Central memory CD4-positive, alpha-beta T cell (primary cell): ENCODE measurements at regions not wholly inside any gene's neighbourhood (a gene's known extent, or its start where the extent isn't known, plus 50 kb on each side); places are given as distances from the start of the nearest gene placed in this dataset.

ENCODE experiments used
- DNase-seq: peaks from one replicate; pipeline ENCODE4 v3.0.0; 2022

- no peak for DNase-seq
These were observed 213.2 kb upstream of the IL12A start for GRCh38 chr3:159775372-159775961.

- DNase-seq, result no peak
These were observed 211.9 kb upstream of the IL12A start for GRCh38 chr3:159776779-159777178.

GRCh38 chr3:159779883-159780282 lies 208.8 kb upstream of the IL12A start:
- no peak for DNase-seq

GRCh38 chr3:159781867-159782266 lies 206.8 kb upstream of the IL12A start:
- DNase-seq, result no peak

GRCh38 chr3:159782724-159783421 lies 205.8 kb upstream of the IL12A start:
- no peak for DNase-seq

GRCh38 chr3:159783780-159784742 lies 204.6 kb upstream of the IL12A start:
- DNase-seq, result no peak

- DNase-seq, result no peak
These were observed 203.3 kb upstream of the IL12A start for GRCh38 chr3:159785273-159785708.

GRCh38 chr3:159786489-159787177 lies 202.0 kb upstream of the IL12A start:
- DNase-seq, result no peak

- no peak for DNase-seq
These were observed 201.5 kb upstream of the IL12A start for GRCh38 chr3:159787178-159787574.

GRCh38 chr3:159787794-159788205 lies 200.8 kb upstream of the IL12A start:
- no peak for DNase-seq

- no peak for DNase-seq
These were observed 200.3 kb upstream of the IL12A start for GRCh38 chr3:159788291-159788690.

- no peak for DNase-seq
These were observed 199.6 kb upstream of the IL12A start for GRCh38 chr3:159789017-159789416.

- DNase-seq, result no peak
These were observed 198.6 kb upstream of the IL12A start for GRCh38 chr3:159789742-159790635.

GRCh38 chr3:159791336-159791735 lies 197.3 kb upstream of the IL12A start:
- no peak for DNase-seq

- DNase-seq, result no peak
These were observed 196.6 kb upstream of the IL12A start for GRCh38 chr3:159792070-159792469.

- no peak for DNase-seq
These were observed 193.6 kb upstream of the IL12A start for GRCh38 chr3:159795042-159795441.

GRCh38 chr3:159795681-159796175 lies 192.9 kb upstream of the IL12A start:
- no peak for DNase-seq

- no peak for DNase-seq
These were observed 192.4 kb upstream of the IL12A start for GRCh38 chr3:159796226-159796625.

- DNase-seq, result no peak
These were observed 191.9 kb upstream of the IL12A start for GRCh38 chr3:159796744-159797143.

- no peak for DNase-seq
These were observed 190.9 kb upstream of the IL12A start for GRCh38 chr3:159797771-159798170.

- no peak for DNase-seq
These were observed 189.7 kb upstream of the IL12A start for GRCh38 chr3:159798951-159799350.
